Anterior cingulate cortex (tissue), 58 donors: ENCODE measurements at regions not wholly inside any gene's neighbourhood (a gene's known extent, or its start where the extent isn't known, plus 50 kb on each side); places are given as distances from the start of the nearest gene placed in this dataset.

Experiments
- DNase-seq, 58 donors: peaks; one replicate each; lab custom pipeline; 2025; lab: John Stamatoyannopoulos, UW

DNA sequence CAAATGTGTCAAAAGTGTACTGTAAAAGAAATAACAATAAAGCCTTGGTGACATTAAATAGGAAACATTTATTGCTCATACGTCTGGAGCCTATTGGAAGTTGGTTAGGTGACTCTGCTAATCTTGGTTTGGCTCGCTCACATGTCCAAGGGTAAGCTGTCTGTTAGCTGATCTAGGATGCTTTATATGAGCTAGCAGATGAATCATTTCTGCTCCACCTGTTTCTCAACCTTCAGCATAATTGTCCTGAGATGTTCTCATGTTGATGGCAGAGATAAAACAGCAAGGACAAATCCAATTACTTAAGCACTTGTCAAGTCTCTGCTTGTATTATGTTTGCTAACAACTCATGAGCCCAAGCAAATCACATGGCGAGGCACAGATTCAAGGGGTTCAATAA lies 56.0 kb upstream of the CD53 start:
- DNase-seq = no peak

DNA sequence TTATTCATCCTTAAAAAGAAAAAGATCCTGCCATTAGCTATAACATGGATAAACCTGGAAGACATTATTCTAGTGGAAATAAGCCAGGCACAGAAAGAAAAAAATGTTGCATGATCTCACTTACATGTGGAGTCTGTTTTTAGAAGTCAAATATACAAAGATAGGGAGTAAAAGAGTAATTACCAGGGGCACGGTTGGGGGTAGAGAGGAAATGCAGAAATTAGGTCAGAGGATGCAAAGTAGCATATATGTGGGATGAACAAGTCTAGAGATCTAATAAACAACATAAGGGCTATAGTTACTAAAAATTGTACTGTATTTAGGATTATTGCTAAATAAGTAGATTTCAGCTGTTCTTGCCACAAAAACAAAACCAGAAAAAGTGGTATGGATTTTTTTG lies 61.4 kb upstream of the CD53 start:
- no peak for DNase-seq

DNA sequence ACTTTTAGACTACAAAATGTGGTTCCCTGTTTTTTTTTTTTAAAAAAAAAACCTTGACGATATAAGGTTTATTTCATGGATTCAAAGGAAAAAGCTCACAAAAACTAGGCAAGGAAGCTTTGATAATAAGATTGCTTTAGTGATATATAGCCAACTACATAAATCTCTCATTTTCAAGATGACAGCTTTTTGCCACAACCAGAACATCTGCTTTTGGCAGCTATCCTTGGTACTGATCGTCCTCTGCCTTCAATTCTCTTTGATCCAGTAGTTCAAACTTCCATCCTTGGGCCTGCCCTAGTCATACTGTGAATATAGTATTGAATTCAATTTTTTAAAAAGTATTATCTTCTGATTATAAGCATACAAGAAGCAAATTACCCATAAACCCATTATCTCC lies 72.9 kb upstream of the CD53 start:
- DNase-seq = no peak

DNA sequence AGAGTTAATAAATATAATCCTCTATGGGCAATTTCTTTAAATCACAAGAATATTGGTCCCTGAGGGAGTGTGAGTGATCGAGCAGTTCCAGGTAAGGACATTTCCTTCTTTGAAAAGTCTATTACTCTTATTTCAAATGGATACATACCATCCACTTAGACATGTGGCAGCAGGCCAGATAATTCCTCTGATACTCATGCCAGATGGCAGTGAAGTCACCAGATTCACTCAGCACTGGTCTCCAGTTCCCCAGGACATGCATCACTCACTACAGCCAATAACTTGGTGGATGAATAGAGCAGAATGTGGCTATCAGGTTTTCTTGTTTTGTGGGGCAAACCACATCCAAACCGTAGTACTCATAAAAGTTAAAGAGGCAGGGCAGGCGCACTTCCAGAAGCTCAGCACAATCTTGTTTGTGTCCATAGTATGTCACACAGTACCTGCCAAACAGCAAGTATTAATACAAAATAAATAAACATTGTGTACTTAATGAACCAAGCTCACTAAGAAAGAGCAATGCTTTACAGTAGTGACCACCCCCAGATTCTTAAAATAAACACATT lies 74.2 kb upstream of the CD53 start:
- no peak for DNase-seq

GRCh38 chr1:110788673-110789072 lies 84.3 kb upstream of the CD53 start:
- DNase-seq = no peak

DNA sequence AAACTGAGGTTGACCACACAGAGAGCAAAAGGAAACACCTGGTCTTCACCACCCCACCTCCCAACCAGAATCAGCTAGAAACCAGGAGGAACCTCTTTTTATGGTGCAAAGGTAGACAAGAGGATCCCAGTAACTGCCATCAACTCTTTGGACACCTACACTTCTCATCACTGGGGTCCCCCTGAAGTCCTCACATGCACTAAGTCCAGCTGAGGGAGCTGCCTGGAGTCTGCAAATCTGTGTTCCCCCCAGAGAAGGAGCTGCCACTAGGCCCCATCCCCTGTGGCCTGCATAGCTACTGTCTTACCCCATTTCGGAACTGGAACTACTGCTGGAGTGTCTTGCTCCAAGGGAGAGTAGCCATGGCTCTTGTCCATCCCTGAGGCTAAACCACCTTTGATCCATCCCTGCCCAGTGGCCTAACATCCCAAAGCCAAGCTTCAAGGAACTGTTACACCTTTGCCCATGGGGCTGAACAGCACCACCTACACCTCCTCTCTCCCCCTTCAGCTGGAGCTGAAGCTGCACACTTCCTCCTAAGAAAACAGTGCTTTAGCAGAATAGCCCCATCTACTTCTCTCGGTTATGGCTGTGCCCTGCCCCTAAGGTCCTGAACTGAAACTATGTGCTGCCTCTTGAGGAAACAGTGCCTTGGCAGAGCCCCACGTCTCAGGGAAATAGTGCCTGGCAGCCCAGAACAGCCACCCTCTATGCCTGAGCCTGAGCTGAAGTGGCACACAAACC lies 85.4 kb upstream of the CD53 start:
- DNase-seq = no peak

DNA sequence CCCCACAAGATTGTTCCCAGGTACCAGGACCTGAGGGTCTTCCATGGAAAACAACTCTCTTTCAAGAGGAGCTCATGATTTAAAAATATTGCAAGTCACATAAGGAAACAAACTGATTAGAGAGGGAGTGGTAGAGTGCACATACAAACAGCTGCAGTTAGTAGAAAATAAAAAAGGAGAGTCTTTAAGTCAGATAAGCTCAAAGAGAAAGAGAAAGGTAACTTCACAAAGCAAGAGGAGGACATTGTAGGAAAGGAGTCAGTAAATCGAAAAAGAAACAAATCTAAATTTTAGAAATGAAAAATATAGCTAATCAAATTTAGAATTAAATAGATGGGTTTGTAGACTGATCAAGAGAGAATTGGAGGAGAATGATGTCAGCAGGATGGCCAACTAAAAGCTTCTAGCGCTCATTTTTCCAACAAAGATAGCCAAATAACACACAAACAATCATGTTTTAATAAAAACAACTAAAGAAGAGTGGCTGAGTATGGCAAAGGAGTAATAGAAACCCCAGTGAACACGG lies 86.1 kb upstream of the CD53 start:
- no peak for DNase-seq

DNA sequence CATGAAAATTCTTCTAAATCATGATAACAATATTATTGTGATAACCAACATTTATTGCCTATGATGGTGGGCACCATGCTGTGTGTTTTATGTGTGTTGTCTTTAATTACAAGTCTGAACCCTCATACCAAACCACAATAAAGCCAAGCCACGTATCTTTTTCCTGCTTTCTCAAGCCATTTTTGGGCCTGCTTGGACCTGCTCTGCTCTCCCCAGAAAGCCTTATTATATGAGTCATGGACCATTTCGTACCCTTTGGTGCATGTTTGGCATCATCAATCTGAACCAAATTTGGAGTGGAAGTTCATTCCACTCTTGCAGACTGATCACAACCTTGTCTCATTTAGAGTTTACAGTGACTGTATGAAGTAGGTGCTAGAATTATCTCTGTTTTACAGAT lies 87.3 kb upstream of the CD53 start:
- DNase-seq = no peak

DNA sequence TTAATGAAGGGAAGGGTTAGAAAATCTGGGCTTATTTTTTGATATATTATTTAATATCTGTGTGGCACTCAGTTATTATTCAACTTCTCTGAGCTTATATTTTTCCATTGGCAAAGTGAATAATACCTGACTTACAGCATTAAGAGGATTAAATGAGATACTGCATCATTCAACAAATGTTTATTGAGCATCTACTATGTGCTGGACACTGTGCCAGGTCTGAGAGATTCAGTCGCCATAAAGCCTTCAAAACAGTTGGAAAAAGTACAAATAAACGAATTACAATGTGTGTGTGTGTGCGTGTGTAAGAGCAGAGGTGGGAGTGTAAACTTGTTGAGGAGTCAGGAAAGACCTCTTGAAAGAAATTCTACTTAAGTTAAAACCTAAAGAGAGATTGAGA lies 87.9 kb upstream of the CD53 start:
- DNase-seq = no peak

GRCh38 chr1:110783292-110783918 lies 89.5 kb upstream of the CD53 start:
- DNase-seq = peak in 19 of 58 donors; percentile 5 to 41 (median 14)

GRCh38 chr1:110781525-110781924 lies 91.4 kb upstream of the CD53 start:
- no peak for DNase-seq

DNA sequence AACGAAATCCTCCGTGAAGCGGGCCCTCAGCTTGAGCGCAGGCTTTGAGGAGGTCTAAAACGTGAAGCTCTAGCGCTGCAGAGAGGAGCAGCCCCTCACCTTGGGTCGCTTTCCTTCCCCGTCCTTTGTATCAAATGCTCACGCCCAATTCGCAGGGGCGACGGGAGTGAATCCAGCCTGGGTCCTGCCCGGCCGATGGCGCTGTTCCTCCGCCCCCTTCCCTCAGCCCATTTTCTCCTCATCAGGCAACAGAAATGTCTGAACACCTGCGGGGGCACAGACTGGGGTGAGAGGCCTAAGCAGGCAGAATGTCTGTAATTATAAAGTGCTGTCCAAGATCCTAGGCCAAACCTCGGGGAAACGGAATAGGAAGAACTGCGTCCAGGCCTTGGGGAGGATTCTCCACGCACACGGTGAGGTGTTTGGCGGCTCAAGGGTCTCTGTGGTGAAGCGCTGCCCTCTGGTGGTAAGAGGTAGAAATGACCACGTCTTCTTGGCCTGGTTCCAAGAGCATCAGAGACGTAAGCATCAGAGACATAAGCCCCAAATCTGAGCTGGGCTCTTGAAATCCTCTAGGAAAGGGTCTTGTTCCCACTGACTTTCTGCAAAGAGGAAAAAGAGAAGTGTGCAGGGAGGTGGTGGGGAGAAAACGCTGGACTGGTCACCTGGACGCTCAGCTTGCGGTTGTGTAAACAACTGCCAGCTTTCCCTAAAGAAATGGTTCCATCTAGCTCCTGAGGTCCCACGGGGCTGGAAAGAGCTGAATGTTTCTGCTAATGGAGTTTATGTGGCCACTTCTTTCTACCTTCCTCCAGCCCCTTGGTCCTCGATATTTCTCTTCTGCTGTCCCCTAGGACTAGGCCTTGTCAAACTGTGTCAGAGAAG lies 92.1 kb upstream of the CD53 start:
- peak in 48 of 58 donors; percentile 12 to 70 (median 40) for DNase-seq

- no peak for DNase-seq
Observed at GRCh38 chr1:110779636-110780035, 93.3 kb upstream of the CD53 start.

DNA sequence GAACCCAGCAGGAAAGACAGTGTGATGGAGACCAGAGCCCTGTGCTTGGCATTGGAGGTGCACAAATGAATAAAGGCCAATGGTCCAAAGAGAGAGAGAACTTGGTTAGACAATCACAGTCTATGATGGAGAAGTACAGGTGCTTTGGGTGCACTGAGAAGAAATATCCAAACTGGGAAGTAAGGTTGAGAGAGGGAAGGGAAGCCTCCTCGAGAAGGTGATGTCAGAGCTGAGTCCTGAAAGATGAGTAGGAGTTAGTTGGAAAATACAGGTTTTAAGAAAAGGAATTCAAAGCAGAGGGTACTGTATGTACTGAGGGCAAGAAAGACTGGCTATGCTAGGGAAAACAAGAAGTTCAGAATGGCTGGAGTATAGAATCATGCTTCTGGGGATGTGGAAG lies 94.1 kb upstream of the CD53 start:
- DNase-seq = no peak

GRCh38 chr1:110777228-110777627 lies 95.7 kb upstream of the CD53 start:
- DNase-seq = peak in 9 of 58 donors; percentile 7 to 61 (median 30)

DNA sequence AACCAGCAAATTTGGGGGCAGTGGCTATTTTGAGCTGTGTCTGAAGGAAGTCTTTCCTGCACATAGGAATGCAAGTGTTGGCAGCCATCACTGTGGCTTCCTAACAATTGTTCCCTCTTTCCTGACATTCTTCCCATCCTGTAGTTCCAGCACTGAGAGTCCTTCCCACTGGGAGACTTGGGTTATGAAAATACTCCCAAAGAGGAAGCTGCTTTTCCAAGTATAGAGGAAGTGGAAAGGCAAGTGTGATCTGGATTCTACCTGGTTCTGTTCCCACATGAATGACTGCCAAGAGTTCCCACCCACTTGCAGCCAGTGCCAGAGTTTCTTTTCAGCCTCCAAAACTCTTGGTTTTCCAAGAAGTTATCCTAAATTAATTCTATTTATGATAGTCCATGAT lies 98.5 kb upstream of the CD53 start:
- peak in 3 of 58 donors; percentile 16 to 20 (median 18) for DNase-seq

GRCh38 chr1:110773813-110774212 lies 99.1 kb upstream of the KCNA3 start:
- DNase-seq = no peak

GRCh38 chr1:110771245-110772022 lies 96.7 kb upstream of the KCNA3 start:
- DNase-seq = no peak

DNA sequence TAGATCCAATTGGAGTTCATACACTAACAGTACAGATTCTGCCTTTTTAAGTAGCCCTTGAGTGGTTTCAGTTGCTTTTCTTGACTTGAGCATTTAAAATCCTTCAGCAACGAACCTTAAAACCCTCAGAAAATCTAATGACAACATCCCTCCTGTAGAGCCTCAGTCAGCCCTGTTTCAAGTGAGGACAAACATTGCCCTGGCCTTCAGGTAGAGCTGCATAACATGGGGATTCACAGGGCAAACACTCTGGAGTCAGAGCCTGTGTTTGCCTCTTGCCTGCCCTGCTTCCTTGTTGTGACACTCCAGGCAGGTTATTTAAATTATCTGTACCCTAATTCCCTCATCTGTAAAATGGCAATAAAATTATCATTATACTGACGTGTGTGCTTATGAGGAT lies 96.1 kb upstream of the KCNA3 start:
- DNase-seq = no peak

DNA sequence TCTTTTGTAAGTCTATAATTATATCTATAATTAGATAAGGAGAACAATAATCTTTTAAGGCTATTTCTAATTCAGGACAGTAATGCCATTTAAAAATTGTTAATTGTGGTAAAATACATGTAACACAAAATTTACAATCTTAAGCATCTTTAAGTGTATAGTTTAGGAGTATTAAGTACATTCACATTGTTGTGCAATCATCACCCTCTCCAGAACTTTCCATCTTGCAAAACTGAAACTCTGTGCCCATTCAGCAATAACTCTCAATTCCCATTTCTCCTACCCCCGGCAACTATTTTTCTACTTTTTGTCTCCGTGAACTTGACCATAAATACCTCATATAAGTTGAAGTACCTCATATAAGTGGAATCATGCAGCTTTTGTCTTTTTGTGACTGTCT lies 93.9 kb upstream of the KCNA3 start:
- no peak for DNase-seq
